WTC11 (cell line): ENCODE measurements at regions not wholly inside any gene's neighbourhood (a gene's known extent, or its start where the extent isn't known, plus 50 kb on each side); places are given as distances from the start of the nearest gene placed in this dataset.

Source experiments
- ATAC-seq: fragments of 200-7000 bp; cut with Tn5 transposase; 2 replicates; pipeline ENCODE4 v1.10.0; 2021; ENCODE audit warnings: mild to moderate bottlenecking, moderate library complexity
- CTCF ChIA-PET: fragments of 300-600 bp; sonication (Branson Sonifier 250); formaldehyde crosslinking; loops from one replicate; lab custom pipeline; 2021; ENCODE audit warnings: antibody characterized with exemption; lab: Charles Lee
- POLR2A ChIA-PET: fragments of 350-600 bp; sonication (Branson Sonifier 250); formaldehyde crosslinking; loops from one replicate; lab custom pipeline; 2021; ENCODE audit warnings: antibody characterized with exemption; lab: Charles Lee
- DNase-seq: peaks from one replicate; pipeline ENCODE4 v3.0.0; 2021; ENCODE audit warnings: low spot score
- H3K27ac Mint-ChIP-seq: 2 replicates; pipeline ENCODE4 v1.8.0; 2021; ENCODE audit warnings: mixed read lengths
- H3K27me3 Mint-ChIP-seq: 2 replicates; pipeline ENCODE4 v1.8.0; 2021; ENCODE audit warnings: low read depth, mild to moderate bottlenecking, moderate library complexity, mixed read lengths
- H3K36me3 Mint-ChIP-seq: 2 replicates; pipeline ENCODE4 v1.8.0; 2021; ENCODE audit warnings: mixed read lengths
- H3K4me1 Mint-ChIP-seq: 2 replicates; pipeline ENCODE4 v1.8.0; 2022; ENCODE audit warnings: mixed read lengths
- H3K4me3 Mint-ChIP-seq: 2 replicates; pipeline ENCODE4 v1.8.0; 2021; ENCODE audit warnings: mild to moderate bottlenecking, moderate library complexity, mixed read lengths
- H3K9me3 Mint-ChIP-seq: 2 replicates; pipeline ENCODE4 v1.8.0; 2021; ENCODE audit warnings: mixed read lengths
- AR ChIP-seq: fragments of 250-450 bp; sonication (Bioruptor Pico); IDR thresholded peaks from 2 replicates; pipeline ENCODE4 v1.9.0; 2021; ENCODE audit warnings: mild to moderate bottlenecking
- CREM ChIP-seq: sonication (generic); formaldehyde crosslinking; IDR thresholded peaks from 2 replicates; pipeline ENCODE4 v1.8.1; 2022; ENCODE audit warnings: mild to moderate bottlenecking, missing genetic modification reagents, moderate library complexity
- GRHL2 ChIP-seq: fragments of 250-450 bp; sonication (Bioruptor Pico); IDR thresholded peaks from 2 replicates; pipeline ENCODE4 v1.8.0; 2022; ENCODE audit warnings: mild to moderate bottlenecking, moderate library complexity; ENCODE audit not compliant: insufficient replicate concordance, severe bottlenecking
- HMGA2 ChIP-seq: fragments of 250-450 bp; sonication (Bioruptor Pico); IDR thresholded peaks from 2 replicates; pipeline ENCODE4 v1.4.0; 2021; ENCODE audit warnings: mild to moderate bottlenecking, moderate library complexity
- HMGXB4 ChIP-seq: sonication (generic); formaldehyde crosslinking; IDR thresholded peaks from 2 replicates; pipeline ENCODE4 v1.8.1; 2023; ENCODE audit warnings: mild to moderate bottlenecking, moderate library complexity, missing genetic modification reagents
- IRF1 ChIP-seq: sonication (generic); formaldehyde crosslinking; IDR thresholded peaks from 2 replicates; pipeline ENCODE4 v1.8.0; 2023; ENCODE audit warnings: missing genetic modification reagents
- MLX ChIP-seq: sonication (generic); formaldehyde crosslinking; IDR thresholded peaks from 2 replicates; pipeline ENCODE4 v1.8.1; 2023; ENCODE audit warnings: mild to moderate bottlenecking, missing genetic modification reagents, moderate library complexity
- NFE2L1 ChIP-seq: sonication (generic); formaldehyde crosslinking; IDR thresholded peaks from 2 replicates; pipeline ENCODE4 v1.8.1; 2023; ENCODE audit warnings: missing genetic modification reagents
- NR1H2 ChIP-seq: sonication (generic); formaldehyde crosslinking; IDR thresholded peaks from 2 replicates; pipeline ENCODE4 v1.9.0; 2021; ENCODE audit warnings: mild to moderate bottlenecking, moderate library complexity, missing genetic modification reagents
- NR2C2 ChIP-seq: sonication (generic); formaldehyde crosslinking; IDR thresholded peaks from 2 replicates; pipeline ENCODE4 v1.8.0; 2022; ENCODE audit warnings: mild to moderate bottlenecking, missing genetic modification reagents
- PRRX2 ChIP-seq: fragments of 250-450 bp; sonication (Bioruptor Pico); IDR thresholded peaks from 2 replicates; pipeline ENCODE4 v1.8.0; 2021; ENCODE audit warnings: mild to moderate bottlenecking
- USF2 ChIP-seq: sonication (generic); formaldehyde crosslinking; IDR thresholded peaks from 2 replicates; pipeline ENCODE4 v1.8.1; 2023; ENCODE audit warnings: mild to moderate bottlenecking, missing genetic modification reagents, moderate library complexity
- ZNF317 ChIP-seq: sonication (generic); formaldehyde crosslinking; IDR thresholded peaks from 2 replicates; pipeline ENCODE4 v1.8.1; 2023; ENCODE audit warnings: low read depth, mild to moderate bottlenecking, moderate library complexity, missing genetic modification reagents, borderline replicate concordance
- ZNF423 ChIP-seq: fragments of 250-450 bp; sonication (Bioruptor Pico); IDR thresholded peaks from 2 replicates; pipeline ENCODE4 v2.1.2; 2022; ENCODE audit warnings: mild to moderate bottlenecking, moderate library complexity
- ZNF512 ChIP-seq: sonication (generic); formaldehyde crosslinking; IDR thresholded peaks from 2 replicates; pipeline ENCODE4 v1.8.1; 2022; ENCODE audit warnings: missing genetic modification reagents, borderline replicate concordance
- ZNF532 ChIP-seq: fragments of 250-450 bp; sonication (Bioruptor Pico); IDR thresholded peaks from 2 replicates; pipeline ENCODE4 v1.9.0; 2021; ENCODE audit warnings: mild to moderate bottlenecking, borderline replicate concordance
- ZNF671 ChIP-seq: fragments of 250-450 bp; sonication (Bioruptor Pico); IDR thresholded peaks from 2 replicates; pipeline ENCODE4 v1.8.0; 2021; ENCODE audit warnings: mild to moderate bottlenecking

GRCh38 chr13:102933523-102933922, 87.7 kb downstream of the ERCC5 start (continued):
- TF ChIP-seq ZNF671 (CRISPR knock-in tag) (no peak), HMGA2 (CRISPR knock-in tag) (no peak), MLX (CRISPR knock-in tag) (no peak), NFE2L1 (CRISPR knock-in tag) (no peak), HMGXB4 (CRISPR knock-in tag) (no peak), ZNF512 (no peak), NR1H2 (CRISPR knock-in tag) (no peak), IRF1 (CRISPR knock-in tag) (no peak), NR2C2 (CRISPR knock-in tag) (no peak), USF2 (CRISPR knock-in tag) (no peak)

- no peaks in the 10 kb centered on the region for H3K36me3 Mint-ChIP-seq
- no peak overlapping the region for H3K4me3 Mint-ChIP-seq
- no peaks in the 10 kb centered on the region; the same call in 1 of the 2 replicates for H3K27me3 Mint-ChIP-seq
- ATAC-seq (no peak), DNase-seq (no peak)
- ChIA-PET POLR2A (no interaction called here), CTCF (no interaction called here)
- H3K27ac Mint-ChIP-seq = no peak overlapping the region
- TF ChIP-seq CREM (CRISPR knock-in tag) = no peak
- no peak for TF ChIP-seq AR (CRISPR knock-in tag)
- TF ChIP-seq ZNF671 (CRISPR knock-in tag) = no peak
- TF ChIP-seq GRHL2 (CRISPR knock-in tag) = no peak
- TF ChIP-seq ZNF423 (CRISPR knock-in tag) = no peak
- TF ChIP-seq PRRX2 (CRISPR knock-in tag) = no peak
- no peak for TF ChIP-seq ZNF532 (CRISPR knock-in tag)
- TF ChIP-seq HMGXB4 (CRISPR knock-in tag) = no peak
- TF ChIP-seq ZNF317 (CRISPR knock-in tag) = no peak
- no peak for TF ChIP-seq MLX (CRISPR knock-in tag)
- peaks cover 19% of the 10 kb centered on the region for H3K4me1 Mint-ChIP-seq
- H3K9me3 Mint-ChIP-seq = peaks cover 3% of the 10 kb centered on the region; the same call in 1 of the 2 replicates
Observed at GRCh38 chr13:102933122-102933521, 87.3 kb downstream of the ERCC5 start.
